ENCODE measurements at regions not wholly inside any gene's neighbourhood (a gene's known extent, or its start where the extent isn't known, plus 50 kb on each side); places are given as distances from the start of the nearest gene placed in this dataset.
"Not testable (repeated sequence)": the region's sequence is repeated elsewhere in the genome, so short reads cannot be mapped to it uniquely, and the experiment has no call there.

DNA sequence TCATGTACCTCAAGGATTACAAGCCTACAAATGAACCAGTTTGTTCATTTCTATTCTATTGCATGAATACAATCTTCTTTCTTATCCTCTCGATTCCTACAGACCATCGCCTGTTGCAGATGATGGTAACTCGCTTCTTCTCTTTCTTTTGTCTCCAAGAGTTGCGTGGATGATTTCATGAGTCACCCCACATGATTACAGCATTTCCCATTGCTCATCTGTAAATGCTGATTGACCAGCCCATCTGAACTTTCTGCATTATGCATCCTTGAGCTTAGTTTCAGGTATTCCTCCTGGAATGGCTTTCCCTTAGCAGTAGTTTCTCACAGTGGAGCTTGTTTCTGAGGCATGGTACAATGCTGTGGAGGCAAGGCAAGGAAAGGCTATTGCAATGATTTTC, 109.6 kb upstream of the TOPAZ1 start:
- DNase-seq (ENCODE audit: low spot score): no peak

DNA sequence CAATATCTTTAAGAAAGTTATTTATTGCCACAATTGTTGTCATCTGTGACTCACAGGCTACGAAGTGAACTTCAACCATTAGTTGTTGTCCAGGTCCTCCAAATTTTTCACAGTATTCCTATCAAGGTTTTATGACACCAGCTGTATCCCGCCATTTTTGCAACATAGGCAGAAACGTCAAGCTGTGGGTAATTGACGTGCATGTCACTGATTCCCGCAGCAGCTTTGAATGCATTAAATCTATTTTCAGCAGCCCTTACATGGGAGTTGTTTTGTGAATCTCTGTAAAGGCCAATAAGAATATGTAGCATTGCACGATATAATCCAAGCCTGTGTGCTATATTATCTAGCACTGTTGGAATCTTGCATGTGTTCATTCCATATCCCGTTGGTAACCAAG, 109.1 kb upstream of the TOPAZ1 start:
- DNase-seq (ENCODE audit: low spot score): no peak

DNA sequence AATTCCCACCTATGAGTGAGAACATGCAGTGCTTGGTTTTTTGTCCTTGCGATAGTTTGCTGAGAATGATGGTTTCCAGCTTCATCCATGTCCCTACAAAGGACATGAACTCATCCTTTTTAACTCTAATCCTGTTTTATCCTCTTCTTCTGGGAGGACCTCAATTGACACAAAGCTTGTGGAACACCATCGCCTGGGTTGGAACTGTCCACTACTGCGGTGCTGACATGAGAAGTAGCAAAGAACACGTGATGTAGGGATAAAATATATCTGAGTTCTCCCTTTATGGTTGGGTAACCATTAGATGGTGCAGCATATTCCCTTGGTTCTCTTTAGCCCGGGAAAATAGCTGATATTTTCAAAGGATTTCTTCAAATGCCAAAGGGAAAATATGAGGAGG, 105.3 kb upstream of the TOPAZ1 start:
- no peak for DNase-seq (ENCODE audit: low spot score)

DNA sequence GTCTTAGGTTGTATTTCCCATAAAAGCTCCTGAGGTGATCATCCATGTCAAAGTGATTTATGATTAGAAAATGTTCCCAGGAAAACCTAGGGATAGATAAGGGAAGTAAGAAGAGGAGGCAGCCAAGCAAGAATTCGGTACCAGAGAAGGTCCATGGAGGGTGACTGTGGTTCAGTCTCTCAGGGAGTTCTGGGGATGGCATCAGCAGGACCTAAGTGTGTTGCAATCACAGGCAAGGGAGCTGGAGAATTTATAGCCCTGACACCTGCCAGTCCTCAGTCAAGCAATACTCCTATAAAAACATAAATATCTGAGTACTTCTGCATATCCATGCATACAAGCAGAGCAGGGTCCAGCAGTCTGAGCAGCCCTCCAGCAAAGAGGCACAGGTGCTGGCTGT, 95.6 kb upstream of the TOPAZ1 start:
- no peak for DNase-seq (ENCODE audit: low spot score)

DNA sequence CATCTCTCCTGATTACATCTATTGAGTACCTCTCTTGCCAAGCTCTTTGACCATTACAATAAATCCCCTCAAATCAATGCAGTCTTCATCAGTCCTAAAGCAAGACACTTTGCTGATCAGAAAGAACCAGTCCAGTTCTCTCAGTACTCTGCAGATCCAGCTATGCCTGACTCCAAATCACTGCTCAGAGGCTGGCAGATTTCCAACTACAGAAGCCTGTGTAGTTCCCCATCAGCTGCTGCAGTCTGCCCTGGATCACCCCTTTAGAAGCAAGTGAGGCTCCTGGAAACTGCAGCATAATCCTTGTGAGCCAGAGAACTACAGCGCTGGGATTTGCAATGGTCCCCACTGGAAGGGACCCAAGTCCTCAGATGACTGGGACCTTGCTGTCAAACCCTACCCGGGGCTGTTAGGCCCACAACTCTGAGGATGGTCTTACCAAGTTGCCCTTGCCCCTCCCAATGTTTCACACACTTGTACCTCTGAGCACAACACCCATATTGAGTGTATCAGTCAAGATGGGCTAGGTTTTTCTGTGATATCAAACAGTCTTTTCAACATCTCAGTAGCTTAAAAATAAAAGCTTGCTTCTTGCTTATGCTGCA, 81.9 kb upstream of the TOPAZ1 start:
- no peak for DNase-seq (ENCODE audit: low spot score)

DNA sequence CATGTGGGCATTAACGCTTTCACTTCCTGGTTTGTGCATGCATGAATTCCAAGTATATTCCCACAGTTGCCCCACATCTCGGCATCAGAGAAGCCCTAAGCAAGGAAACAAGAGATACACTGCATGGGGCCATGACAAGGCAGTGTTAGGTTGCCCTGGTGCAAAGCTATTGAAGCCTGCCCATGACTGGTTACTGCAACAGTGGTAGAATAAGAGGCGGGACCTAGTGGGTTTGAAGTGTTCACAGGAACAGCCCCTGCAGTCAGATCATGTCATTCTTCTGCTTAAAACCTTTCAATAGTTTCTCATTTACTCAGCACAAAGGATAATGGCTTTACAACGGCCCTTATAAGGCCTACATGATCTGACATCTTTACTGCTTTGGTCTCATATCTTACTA, 80.9 kb upstream of the TOPAZ1 start:
- DNase-seq (ENCODE audit: low spot score): no peak

DNA sequence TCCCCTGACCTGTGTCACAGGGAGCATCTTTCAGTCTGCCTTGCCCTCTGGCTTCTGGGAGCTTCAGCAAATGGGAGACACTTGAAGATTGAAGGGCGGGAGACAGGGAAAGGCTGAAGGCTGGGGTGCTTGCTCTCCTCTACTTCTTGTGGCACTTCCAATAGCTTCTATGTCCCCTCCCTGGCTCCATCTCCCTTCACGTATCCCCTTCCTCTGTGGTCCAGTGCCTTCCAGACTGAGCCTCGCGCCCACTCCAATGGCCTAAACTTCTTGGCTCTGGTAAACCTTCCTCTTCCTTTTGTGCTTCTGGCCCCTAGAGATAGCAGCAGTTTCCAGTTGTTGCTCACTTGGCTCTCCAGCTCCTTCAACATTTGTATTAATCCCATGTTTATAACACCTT, 69.8 kb upstream of the TOPAZ1 start:
- DNase-seq (ENCODE audit: low spot score): no peak

DNA sequence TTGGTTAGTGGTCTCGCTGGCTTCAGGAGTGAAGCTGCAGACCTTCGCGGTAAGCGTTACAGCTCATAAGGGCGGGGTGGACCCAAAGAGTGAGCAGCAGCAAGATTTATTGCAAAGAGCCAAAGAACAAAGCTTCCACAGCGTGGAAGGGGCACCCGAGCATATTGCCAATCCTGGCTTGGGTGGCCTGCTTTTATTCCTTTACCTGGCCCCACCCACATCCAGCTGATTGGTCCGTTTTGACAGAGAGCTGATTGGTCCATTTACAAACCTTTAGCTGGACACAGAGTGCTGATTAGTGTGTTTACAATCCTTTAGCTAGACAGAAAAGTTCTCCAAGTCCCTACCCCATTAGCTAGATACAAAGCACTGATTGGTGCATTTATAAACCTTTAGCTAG, 69.0 kb upstream of the TOPAZ1 start:
- DNase-seq (ENCODE audit: low spot score): not testable (repeated sequence)

DNA sequence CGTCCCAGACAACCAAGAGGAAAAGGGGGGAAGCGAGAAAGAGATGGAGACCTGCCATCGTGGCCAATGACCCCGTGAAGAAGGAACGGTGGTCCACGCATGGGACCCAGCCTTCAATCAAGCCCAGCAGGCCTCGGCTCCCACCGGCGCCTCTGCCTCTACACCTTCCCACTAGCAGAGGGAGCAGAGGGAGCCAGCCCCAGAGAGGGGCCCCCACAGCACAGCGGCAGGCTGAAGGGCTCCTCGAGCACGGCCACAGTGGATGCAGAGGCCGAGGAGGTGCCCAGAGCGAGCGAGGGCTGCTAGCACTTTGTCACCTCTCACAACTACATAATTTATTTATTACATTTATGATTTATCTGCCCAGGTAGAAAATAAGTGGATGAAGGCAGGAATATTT, 68.4 kb upstream of the TOPAZ1 start:
- no peak for DNase-seq (ENCODE audit: low spot score)

DNA sequence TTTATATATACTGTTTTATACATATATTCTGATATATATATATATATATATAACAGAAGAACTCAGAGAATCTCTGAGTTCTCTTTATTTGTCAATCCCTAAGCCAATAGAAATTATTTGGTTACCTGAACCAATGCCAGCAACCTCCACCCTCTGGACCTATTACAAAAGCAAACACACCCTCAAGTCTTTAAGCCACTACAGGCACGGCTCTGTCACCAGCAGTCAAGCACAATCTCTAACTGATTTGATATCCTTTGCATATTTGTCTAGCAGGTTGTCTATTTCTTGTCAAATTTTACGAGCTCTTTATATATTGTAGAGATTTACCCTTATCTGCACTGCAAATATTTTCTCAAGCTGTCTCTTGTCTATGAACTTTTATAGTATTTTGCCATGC, 66.6 kb upstream of the TOPAZ1 start:
- no peak for DNase-seq (ENCODE audit: low spot score)

DNA sequence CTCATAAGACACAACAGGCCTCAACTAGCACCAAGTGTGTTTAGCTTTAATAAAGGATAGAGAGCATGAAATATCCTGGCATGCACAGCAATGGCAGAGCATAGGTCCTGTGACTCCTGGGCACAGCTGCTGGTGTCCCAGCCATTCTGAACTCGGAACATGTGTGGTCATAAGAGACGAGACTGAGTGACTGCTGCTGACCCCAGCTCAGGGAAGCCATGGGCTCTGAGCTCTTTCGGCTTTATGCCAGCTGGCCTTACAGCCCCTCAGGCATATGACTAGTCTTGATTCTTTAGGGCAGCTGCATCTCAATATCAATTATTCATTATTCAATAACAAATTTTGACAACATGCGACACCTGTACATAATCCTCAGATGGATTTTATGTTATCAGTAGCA, 62.4 kb upstream of the TOPAZ1 start:
- no peak for DNase-seq (ENCODE audit: low spot score)

DNA sequence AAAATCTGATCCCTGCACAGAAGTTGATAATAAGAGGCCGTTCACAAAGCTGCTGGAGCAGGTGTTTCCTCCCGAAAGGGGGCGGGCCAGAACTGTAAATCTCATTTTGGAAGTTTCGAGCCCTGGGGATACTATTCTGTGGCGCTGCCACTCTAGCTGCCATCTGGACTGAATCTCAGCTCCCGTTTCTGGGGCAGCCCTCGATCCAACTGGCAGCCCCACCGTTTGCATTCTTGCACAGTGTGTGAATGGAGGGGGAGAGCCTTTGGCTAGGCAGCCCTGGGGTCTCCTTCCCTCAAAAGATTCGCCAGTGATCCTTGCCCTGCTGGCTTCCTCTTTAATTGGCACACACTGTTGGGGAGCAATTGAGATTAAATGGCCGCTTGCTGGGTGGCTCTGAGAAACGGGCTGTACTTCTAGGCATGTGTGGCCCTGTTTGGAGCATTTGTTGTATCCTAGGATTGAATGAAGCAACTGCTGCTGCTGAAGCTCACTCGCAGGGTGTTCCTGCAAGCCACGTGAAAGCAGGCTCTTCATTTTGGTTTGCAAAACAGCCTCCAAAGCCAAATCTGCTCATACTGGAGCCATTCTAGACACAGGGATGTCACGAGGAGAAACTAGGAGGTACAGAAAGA, 57.2 kb upstream of the TOPAZ1 start:
- DNase-seq (ENCODE audit: low spot score): no peak

DNA sequence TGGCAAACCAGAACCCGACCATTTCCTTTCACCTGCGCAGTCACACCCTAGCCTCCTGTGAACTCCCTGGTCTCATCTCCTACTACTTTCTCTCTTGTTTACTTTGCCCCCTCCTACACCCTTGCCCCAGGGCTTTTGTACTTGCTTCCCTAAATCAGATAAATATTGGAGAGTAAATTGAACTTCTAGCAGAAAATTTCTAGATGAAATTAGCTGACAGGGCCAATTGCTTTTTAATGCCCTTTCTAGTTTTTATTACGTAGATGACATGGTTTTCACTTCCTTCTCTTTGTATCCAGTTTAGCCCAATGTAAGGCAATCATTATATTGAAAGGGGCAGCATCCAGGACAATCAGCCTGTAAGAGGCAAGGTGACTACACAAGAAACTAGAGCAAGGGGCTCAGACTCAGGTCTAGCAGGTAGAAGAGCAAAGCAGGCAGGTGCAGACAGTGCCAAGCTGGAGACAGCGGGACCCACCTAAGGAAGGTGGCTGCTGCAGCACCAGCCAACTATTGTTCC, 56.2 kb upstream of the TOPAZ1 start:
- no peak for DNase-seq (ENCODE audit: low spot score)

DNA sequence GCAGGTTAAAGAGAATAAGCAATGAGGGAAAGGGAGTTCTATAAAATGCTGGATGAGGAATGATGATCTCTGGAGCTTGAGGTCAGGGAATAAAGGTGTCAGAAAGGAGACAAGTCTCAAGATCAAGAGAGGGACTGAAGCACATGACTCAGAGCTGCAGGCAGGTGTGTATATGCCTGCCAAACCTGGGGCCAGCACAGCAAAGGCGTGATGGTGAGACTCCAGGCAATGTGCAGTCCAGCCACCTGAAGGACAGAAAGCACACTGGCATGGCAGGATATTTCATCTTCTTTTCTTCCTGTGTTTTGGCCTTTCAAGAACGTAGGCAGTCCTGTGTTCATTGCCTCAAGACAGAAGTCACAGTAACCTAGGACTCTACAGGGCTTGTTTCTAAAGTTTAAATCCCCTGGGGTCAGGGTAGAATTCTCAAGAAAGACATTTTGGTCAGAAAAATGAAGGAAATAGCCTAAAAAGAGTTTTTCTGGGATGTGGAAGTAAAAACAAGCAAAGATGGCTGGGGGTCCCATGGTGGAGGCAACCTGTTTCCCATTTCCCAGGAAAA, 55.5 kb upstream of the TOPAZ1 start:
- no peak for DNase-seq (ENCODE audit: low spot score)

DNA sequence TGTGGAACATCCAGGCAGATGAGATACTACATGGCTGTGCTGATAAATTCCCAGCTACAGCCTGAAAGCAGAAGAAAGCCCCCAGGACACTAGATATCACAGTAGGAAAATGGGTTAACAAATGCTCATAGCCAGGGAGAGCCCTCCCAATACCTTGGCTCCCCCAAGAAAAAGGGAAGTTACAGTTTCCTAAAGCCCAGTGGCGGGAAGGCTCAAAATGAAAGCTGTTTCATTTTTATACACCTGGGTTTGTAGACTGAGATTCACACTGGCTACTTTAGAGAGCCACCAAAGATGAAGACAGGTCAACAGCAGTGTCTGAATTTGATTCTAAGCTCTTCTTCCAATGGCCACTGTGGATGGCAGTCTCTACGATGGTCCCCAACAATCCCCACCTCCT, 55.0 kb upstream of the TOPAZ1 start:
- no peak for DNase-seq (ENCODE audit: low spot score)
